ENCODE measurements at regions not wholly inside any gene's neighbourhood (a gene's known extent, or its start where the extent isn't known, plus 50 kb on each side); places are given as distances from the start of the nearest gene placed in this dataset.

GRCh38 chr14:22463763-22464173 lies 125.3 kb downstream of the DAD1 start:
- in situ Hi-C loops (cut with MboI; ENCODE audit: low sequenced_read_pairs): no loop called here

More at GRCh38 chr14:22463763-22464173, 125.3 kb downstream of the DAD1 start:
- ATAC-seq (ENCODE audit: low read depth) (no peak), DNase-seq (no peak)
- H3K4me2 ChIP-seq (ENCODE audit: low read depth, low read length): no peak overlapping the region
- ChIA-PET CTCF (no interaction called here), POLR2A (ENCODE audit: unreplicated experiment) (no interaction called here)
- no peak overlapping the region for H3K4ac ChIP-seq (ENCODE audit: low read depth, low read length)
- H3K23ac ChIP-seq (ENCODE audit: low read depth, low read length): no peak overlapping the region
- H4K5ac ChIP-seq (ENCODE audit: low read depth, low read length): no peak overlapping the region
- no peak overlapping the region for H4K8ac ChIP-seq (ENCODE audit: low read depth in 2 of 2, low read length in 2 of 2)
- H3K9ac ChIP-seq (ENCODE audit: low read depth, low read length): no peak overlapping the region
- H3K9me1 ChIP-seq (ENCODE audit: insufficient read depth, low read length): no peaks in the 10 kb centered on the region
- no peak overlapping the region for H3K14ac ChIP-seq (replicated peaks; ENCODE audit: low read depth, low read length)
- no peaks in the 10 kb centered on the region for H4K20me1 ChIP-seq (ENCODE audit: insufficient read depth, low read length)
- no peak overlapping the region for H2AK5ac ChIP-seq (ENCODE audit: low read depth, low read length)
- peaks cover 37% of the 10 kb centered on the region for H3K27me3 ChIP-seq (ENCODE audit: control insufficient read depth, insufficient read depth, low read length)
- 0 out of 2 replicates have a peak, but pooled peaks cover 2% of the 10 kb centered on the region for H3K4me1 ChIP-seq (ENCODE audit: control insufficient read depth, insufficient read depth, low read length)
- no peak overlapping the region for H2AK9ac ChIP-seq (replicated peaks; ENCODE audit: low read depth, low read length, poor library complexity)
- H2AFZ ChIP-seq (replicated peaks; ENCODE audit: low read length, poor library complexity): no peak overlapping the region
- BruUV-seq (replicated peaks): no TSS peak
- no peak overlapping the region for H3K18ac ChIP-seq (ENCODE audit: low read depth, low read length)
- no peak overlapping the region for H4K91ac ChIP-seq (ENCODE audit: insufficient read depth, low read depth, low read length)
- H2BK20ac ChIP-seq (ENCODE audit: low read depth, low read length): no peak overlapping the region
- H2BK5ac ChIP-seq (ENCODE audit: low read depth, low read length, poor library complexity, severe bottlenecking): no peak overlapping the region
- dilution Hi-C loops (cut with HindIII; ENCODE audit: low sequenced_read_pairs, unreplicated experiment): no loop called here
- TF ChIP-seq USF2 (IDR thresholded peaks at IDR 0.05; ENCODE audit: low read depth, low read length): no peak
- no peak for TF ChIP-seq FOS (IDR thresholded peaks at IDR 0.05; ENCODE audit: low read depth, low read length)
- no peak for TF ChIP-seq NFE2L2 (IDR thresholded peaks at IDR 0.05; ENCODE audit: low read depth, low read length)
- TF ChIP-seq MAFK (IDR thresholded peaks at IDR 0.05; ENCODE audit: low read depth, low read length): no peak
- no peak for TF ChIP-seq RFX5 (IDR thresholded peaks at IDR 0.05; ENCODE audit: low read depth, low read length)
- no peaks in the 10 kb centered on the region for H3K79me1 ChIP-seq (ENCODE audit: low read depth in 1 of 2, low read length in 2 of 2)
- no peaks in the 10 kb centered on the region for H3K36me3 ChIP-seq (ENCODE audit: control insufficient read depth, insufficient read depth, low read length)
- H2BK120ac ChIP-seq (ENCODE audit: low read depth, low read length): no peak overlapping the region
- H3K4me3 ChIP-seq (ENCODE audit: insufficient read depth, low read depth, low read length): no peak overlapping the region
- H2BK15ac ChIP-seq (ENCODE audit: low read depth, low read length): no peak overlapping the region
- 68% methylated on average over 4 of the region's 4 CpGs; no CpG with 5 or more reads in 1 of the 2 experiments for WGBS, 2 experiments (ENCODE audit: extremely low coverage in 2 of 2, insufficient read length in 1 of 2)
- H3K27ac ChIP-seq (ENCODE audit: insufficient read depth, low read length): no peak overlapping the region
- no peak overlapping the region for H3K56ac ChIP-seq (ENCODE audit: extremely low read depth, insufficient read depth, low read length)
- H3K9me3 ChIP-seq (ENCODE audit: control insufficient read depth, insufficient read depth, low read length): no peaks in the 10 kb centered on the region
- intact Hi-C loops (cut with micrococcal nuclease): no loop called here

All from IMR-90 (cell line).